H9 (cell line): ENCODE measurements at regions not wholly inside any gene's neighbourhood (a gene's known extent, or its start where the extent isn't known, plus 50 kb on each side); places are given as distances from the start of the nearest gene placed in this dataset.

ENCODE experiments used
- DNase-seq: peaks from one replicate; pipeline ENCODE4 v3.0.0-alpha.2; 2017
- H2AFZ ChIP-seq: one replicate; pipeline ENCODE4 v1.6.1; 2013; ENCODE audit warnings: mild to moderate bottlenecking, low read length, control low read depth, moderate library complexity
- H2AK5ac ChIP-seq: 2 replicates; pipeline ENCODE4 v1.6.1; 2013; ENCODE audit warnings: low read length, control low read depth, mixed read lengths; ENCODE audit not compliant: insufficient read length
- H2BK120ac ChIP-seq: one replicate; pipeline ENCODE4 v1.6.1; 2013; ENCODE audit warnings: low read depth, mild to moderate bottlenecking, low read length, control low read depth, inconsistent platforms; ENCODE audit not compliant: poor library complexity, severe bottlenecking
- H2BK12ac ChIP-seq: 2 replicates; pipeline ENCODE4 v1.6.1; 2013; ENCODE audit warnings: low read length, control low read depth, mixed read lengths, low read depth; ENCODE audit not compliant: insufficient read length
- H2BK15ac ChIP-seq: 2 replicates; pipeline ENCODE4 v1.6.1; 2013; ENCODE audit warnings: low read depth, low read length, control low read depth
- H2BK20ac ChIP-seq: one replicate; pipeline ENCODE4 v1.6.1; 2013; ENCODE audit warnings: low read depth, mild to moderate bottlenecking, low read length, control low read depth, inconsistent platforms; ENCODE audit not compliant: poor library complexity, severe bottlenecking
- H2BK5ac ChIP-seq: 2 replicates; pipeline ENCODE4 v1.6.1; 2013; ENCODE audit warnings: low read length, control low read depth, mixed read lengths; ENCODE audit not compliant: insufficient read length
- H3K14ac ChIP-seq: 2 replicates; pipeline ENCODE4 v1.6.1; 2013; ENCODE audit warnings: low read length, control low read depth; ENCODE audit not compliant: insufficient read depth
- H3K18ac ChIP-seq: 2 replicates; pipeline ENCODE4 v1.6.1; 2013; ENCODE audit warnings: low read depth, mild to moderate bottlenecking, mixed read lengths, low read length, control low read depth; ENCODE audit not compliant: insufficient read length
- H3K23ac ChIP-seq: 2 replicates; pipeline ENCODE4 v1.6.1; 2013; ENCODE audit warnings: low read length, control low read depth, mixed read lengths, low read depth; ENCODE audit not compliant: insufficient read length
- H3K23me2 ChIP-seq: 2 replicates; pipeline ENCODE4 v1.6.1; 2013; ENCODE audit warnings: low read depth, mild to moderate bottlenecking, mixed read lengths, low read length, control low read depth; ENCODE audit not compliant: insufficient read length, poor library complexity, severe bottlenecking
- H3K27ac ChIP-seq: 2 replicates; pipeline ENCODE4 v1.5.1; 2013; ENCODE audit warnings: low read length, control low read depth, mixed read lengths, low read depth; ENCODE audit not compliant: insufficient read length
- H3K27me3 ChIP-seq: 2 replicates; pipeline ENCODE4 v1.6.1; 2013; ENCODE audit warnings: low read length, control low read depth, inconsistent platforms; ENCODE audit not compliant: insufficient read depth
- H3K4ac ChIP-seq: 2 replicates; pipeline ENCODE4 v1.6.1; 2013; ENCODE audit warnings: low read depth, mild to moderate bottlenecking, control low read depth, inconsistent platforms, low read length, moderate library complexity
- H3K4me1 ChIP-seq: 2 replicates; pipeline ENCODE4 v1.6.1; 2013; ENCODE audit warnings: low read length, control low read depth, inconsistent platforms; ENCODE audit not compliant: insufficient read depth
- H3K4me2 ChIP-seq: 2 replicates; pipeline ENCODE4 v1.6.1; 2013; ENCODE audit warnings: low read length, control low read depth, mixed read lengths; ENCODE audit not compliant: insufficient read length, insufficient read depth
- H3K56ac ChIP-seq: 2 replicates; pipeline ENCODE4 v1.6.1; 2013; ENCODE audit warnings: low read depth, mild to moderate bottlenecking, mixed read lengths, low read length, control low read depth; ENCODE audit not compliant: insufficient read length
- H3K79me1 ChIP-seq: 2 replicates; pipeline ENCODE4 v1.6.1; 2013; ENCODE audit warnings: low read depth, mild to moderate bottlenecking, moderate library complexity, low read length, control low read depth, inconsistent platforms; ENCODE audit not compliant: insufficient read depth, poor library complexity, severe bottlenecking
- H3K79me2 ChIP-seq: 2 replicates; pipeline ENCODE4 v1.6.1; 2013; ENCODE audit warnings: low read length, control low read depth, inconsistent platforms; ENCODE audit not compliant: insufficient read depth
- H3K9ac ChIP-seq: 2 replicates; pipeline ENCODE4 v1.6.1; 2013; ENCODE audit warnings: low read length, control low read depth, mixed read lengths; ENCODE audit not compliant: insufficient read length; ENCODE audit errors: extremely low read depth
- H3K9me3 ChIP-seq: one replicate; pipeline ENCODE4 v1.6.1; 2013; ENCODE audit warnings: low read depth, low read length, inconsistent platforms; ENCODE audit not compliant: control insufficient read depth
- H3T11ph ChIP-seq: one replicate; pipeline ENCODE4 v1.6.1; 2013; ENCODE audit warnings: mild to moderate bottlenecking, low read length, control low read depth, inconsistent platforms
- H4K20me1 ChIP-seq: one replicate; pipeline ENCODE4 v1.6.1; 2013; ENCODE audit not compliant: control insufficient read depth, insufficient read length, insufficient read depth
- H4K5ac ChIP-seq: 2 replicates; pipeline ENCODE4 v1.6.1; 2013; ENCODE audit warnings: low read depth, mild to moderate bottlenecking, mixed read lengths, low read length, control low read depth; ENCODE audit not compliant: insufficient read length
- H4K8ac ChIP-seq: replicated peaks from 2 replicates; pipeline ENCODE4 v1.6.1; 2013; ENCODE audit warnings: low read length, control low read depth, mixed read lengths, low read depth; ENCODE audit not compliant: insufficient read length
- H4K91ac ChIP-seq: 2 replicates; pipeline ENCODE4 v1.6.1; 2013; ENCODE audit warnings: low read depth, mild to moderate bottlenecking, moderate library complexity, mixed read lengths, low read length, control low read depth; ENCODE audit not compliant: insufficient read length
- H3K27ac Mint-ChIP-seq, 3 experiments: 2 replicates in 2 of 3; 3 replicates in 1 of 3; pipeline ENCODE4 v1.8.0; 2020 to 2021; ENCODE audit warnings: mixed read lengths in 3 of 3, mild to moderate bottlenecking in 1 of 3, moderate library complexity in 1 of 3
- H3K27me3 Mint-ChIP-seq: 2 replicates; pipeline ENCODE4 v1.8.0; 2021; ENCODE audit warnings: low read depth, mild to moderate bottlenecking, moderate library complexity, mixed read lengths
- H3K36me3 Mint-ChIP-seq, 3 experiments: 2 replicates in 2 of 3; 3 replicates in 1 of 3; pipeline ENCODE4 v1.8.0; 2020 to 2021; ENCODE audit warnings: low read depth in 3 of 3, mixed read lengths in 3 of 3; ENCODE audit not compliant: insufficient read depth in 1 of 3
- H3K4me1 Mint-ChIP-seq, 2 experiments: 2 replicates each; pipeline ENCODE4 v1.8.0; 2020; ENCODE audit warnings: mixed read lengths in 2 of 2
- H3K4me3 Mint-ChIP-seq, 2 experiments: 2 replicates in 1 of 2; 3 replicates in 1 of 2; pipeline ENCODE4 v1.8.0; 2020 to 2021; ENCODE audit warnings: mild to moderate bottlenecking in 2 of 2, mixed read lengths in 2 of 2, moderate library complexity in 1 of 2
- H3K9me3 Mint-ChIP-seq, 2 experiments: 2 replicates in 1 of 2; 3 replicates in 1 of 2; pipeline ENCODE4 v1.8.0; 2020; ENCODE audit warnings: mild to moderate bottlenecking in 2 of 2, mixed read lengths in 2 of 2, moderate library complexity in 1 of 2
- WGBS: extraction: QIAGEN DNeasy Blood & Tissue Kit; methylation state at CpG from one replicate; pipeline ENCODE4 v1.1.7; 2013; ENCODE audit warnings: missing lambda C conversion rate, low lambda C conversion rate, mixed read lengths; ENCODE audit not compliant: insufficient read length; ENCODE audit errors: extremely low coverage; 5-methylcytosine and 5-hydroxymethylcytosine counted together
- TF ChIP-seq, protein P1 (sequence below): fragments of 200-600 bp; sonication (generic); conservative IDR thresholded peaks from 3 replicates; pipeline ENCODE4 v1.8.0; 2021; ENCODE audit warnings: antibody characterized with exemption, mild to moderate bottlenecking

DNA sequence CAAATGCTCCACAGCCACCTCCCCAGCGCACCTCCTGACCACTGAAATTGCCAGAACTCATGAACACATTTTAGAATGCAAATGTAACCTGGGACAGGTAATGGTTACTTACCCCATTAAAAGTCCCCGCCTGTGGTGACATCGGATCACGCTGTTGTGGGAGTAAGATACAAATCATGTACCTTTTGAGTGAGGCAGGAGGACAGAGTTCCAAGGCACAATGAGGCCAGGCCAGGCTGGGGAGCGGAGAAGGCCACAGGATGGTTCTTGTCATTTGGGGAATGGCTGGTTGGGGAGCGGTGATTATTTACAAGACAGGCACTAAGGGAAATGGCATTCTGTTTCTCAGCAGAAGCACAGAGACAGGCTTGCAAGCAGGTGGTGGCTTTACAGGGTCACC is 490.0 kb downstream of the EDEM1 start:
- WGBS = no CpG with 5 or more reads among the region's 6 CpGs
- no peak overlapping the region for H2BK5ac ChIP-seq
- no peak for DNase-seq

More for the DNA sequence above, 490.0 kb downstream of the EDEM1 start:
- no peak overlapping the region for H3K4me3 Mint-ChIP-seq
- Histone ChIP-seq H2BK15ac (no peak overlapping the region), H3K4ac (no peak overlapping the region), H3K79me1 (no peaks in the 10 kb centered on the region), H4K91ac (no peak overlapping the region), H4K20me1 (no peaks in the 10 kb centered on the region), H3K23ac (no peak overlapping the region), H3K79me2 (no peaks in the 10 kb centered on the region), H2BK12ac (no peak overlapping the region), H3T11ph (no peak overlapping the region), H3K27me3 (no peaks in the 10 kb centered on the region), H3K4me2 (no peak overlapping the region), H3K14ac (no peak overlapping the region; the same call in 1 of the 2 replicates), H3K56ac (no peak overlapping the region), H4K5ac (no peak overlapping the region), H3K23me2 (no peaks in the 10 kb centered on the region), H2BK120ac (no peak overlapping the region), H3K4me1 (no peaks in the 10 kb centered on the region), H3K27ac (no peak overlapping the region), H3K9ac (no peak overlapping the region), H3K18ac (no peak overlapping the region), H2BK20ac (no peak overlapping the region), H2AK5ac (no peak overlapping the region), H2AFZ (no peak overlapping the region), H3K9me3 (no peaks in the 10 kb centered on the region), H4K8ac (no peak overlapping the region)
- no peaks in the 10 kb centered on the region for H3K27me3 Mint-ChIP-seq
- H3K27ac Mint-ChIP-seq = no peak overlapping the region
- H3K36me3 Mint-ChIP-seq = peaks cover 0 to 2% (median 0%) of the 10 kb centered on the region in 3 experiments; a peak in 1 of 7 replicates
- H3K9me3 Mint-ChIP-seq = peaks cover 0 to 3% of the 10 kb centered on the region in 2 experiments; a peak in 3 of 5 replicates
- TF ChIP-seq, protein P1, sequence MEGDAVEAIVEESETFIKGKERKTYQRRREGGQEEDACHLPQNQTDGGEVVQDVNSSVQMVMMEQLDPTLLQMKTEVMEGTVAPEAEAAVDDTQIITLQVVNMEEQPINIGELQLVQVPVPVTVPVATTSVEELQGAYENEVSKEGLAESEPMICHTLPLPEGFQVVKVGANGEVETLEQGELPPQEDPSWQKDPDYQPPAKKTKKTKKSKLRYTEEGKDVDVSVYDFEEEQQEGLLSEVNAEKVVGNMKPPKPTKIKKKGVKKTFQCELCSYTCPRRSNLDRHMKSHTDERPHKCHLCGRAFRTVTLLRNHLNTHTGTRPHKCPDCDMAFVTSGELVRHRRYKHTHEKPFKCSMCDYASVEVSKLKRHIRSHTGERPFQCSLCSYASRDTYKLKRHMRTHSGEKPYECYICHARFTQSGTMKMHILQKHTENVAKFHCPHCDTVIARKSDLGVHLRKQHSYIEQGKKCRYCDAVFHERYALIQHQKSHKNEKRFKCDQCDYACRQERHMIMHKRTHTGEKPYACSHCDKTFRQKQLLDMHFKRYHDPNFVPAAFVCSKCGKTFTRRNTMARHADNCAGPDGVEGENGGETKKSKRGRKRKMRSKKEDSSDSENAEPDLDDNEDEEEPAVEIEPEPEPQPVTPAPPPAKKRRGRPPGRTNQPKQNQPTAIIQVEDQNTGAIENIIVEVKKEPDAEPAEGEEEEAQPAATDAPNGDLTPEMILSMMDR = no peak
- H3K4me1 Mint-ChIP-seq = peaks cover 0 to 2% of the 10 kb centered on the region in 2 experiments; a peak in 1 of 4 replicates
